ENCODE measurements at regions not wholly inside any gene's neighbourhood (a gene's known extent, or its start where the extent isn't known, plus 50 kb on each side); places are given as distances from the start of the nearest gene placed in this dataset.

- intact Hi-C loops (cut with DNase I): no loop called here
- H3K4me1 ChIP-seq (ENCODE audit: control insufficient read depth in 1 of 2, insufficient read depth in 2 of 2, low read length in 2 of 2): no peaks in the 10 kb centered on the region
- WGBS, 2 donors: 73 to 74% methylated on average over 5 of the region's 5 CpGs
Measured at GRCh38 chr16:52825892-52826291, 226.8 kb downstream of the CHD9NB start.

GRCh38 chr16:52819808-52820207 is 232.9 kb downstream of the CHD9NB start:
- Histone ChIP-seq H3K9me3 (ENCODE audit: control insufficient read depth, low read length) (peaks cover 2% of the 10 kb centered on the region), H3K4me3 (ENCODE audit: low read length in 2 of 2) (no peak overlapping the region), H3K27me3 (ENCODE audit: control insufficient read depth in 1 of 2, insufficient read depth in 2 of 2, low read length in 1 of 2) (no peaks in the 10 kb centered on the region), H3K36me3 (ENCODE audit: control insufficient read depth in 1 of 2, insufficient read depth in 2 of 2, low read length in 1 of 2) (no peaks in the 10 kb centered on the region), H3K4me1 (ENCODE audit: control insufficient read depth in 1 of 2, insufficient read depth in 2 of 2, low read length in 2 of 2) (no peaks in the 10 kb centered on the region), H3K27ac (ENCODE audit: low read depth in 1 of 2, low read length in 2 of 2) (no peak overlapping the region)
- 49 to 60% methylated on average over 3 of the region's 3 CpGs for WGBS, 2 donors
- intact Hi-C loops (cut with DNase I): no loop called here
- ATAC-seq (ENCODE audit: low FRiP score) (no peak), DNase-seq (no peak)

More at GRCh38 chr16:52825892-52826291, 226.8 kb downstream of the CHD9NB start:
- H3K9me3 ChIP-seq (ENCODE audit: control insufficient read depth, low read length): no peaks in the 10 kb centered on the region
- DNase-seq (no peak), ATAC-seq (ENCODE audit: low FRiP score) (no peak)
- H3K4me3 ChIP-seq (ENCODE audit: low read length in 2 of 2): no peak overlapping the region
- H3K27ac ChIP-seq (ENCODE audit: low read depth in 1 of 2, low read length in 2 of 2): no peak overlapping the region
- no peaks in the 10 kb centered on the region for H3K27me3 ChIP-seq (ENCODE audit: control insufficient read depth in 1 of 2, insufficient read depth in 2 of 2, low read length in 1 of 2)
- H3K36me3 ChIP-seq (ENCODE audit: control insufficient read depth in 1 of 2, insufficient read depth in 2 of 2, low read length in 1 of 2): no peaks in the 10 kb centered on the region

DNA sequence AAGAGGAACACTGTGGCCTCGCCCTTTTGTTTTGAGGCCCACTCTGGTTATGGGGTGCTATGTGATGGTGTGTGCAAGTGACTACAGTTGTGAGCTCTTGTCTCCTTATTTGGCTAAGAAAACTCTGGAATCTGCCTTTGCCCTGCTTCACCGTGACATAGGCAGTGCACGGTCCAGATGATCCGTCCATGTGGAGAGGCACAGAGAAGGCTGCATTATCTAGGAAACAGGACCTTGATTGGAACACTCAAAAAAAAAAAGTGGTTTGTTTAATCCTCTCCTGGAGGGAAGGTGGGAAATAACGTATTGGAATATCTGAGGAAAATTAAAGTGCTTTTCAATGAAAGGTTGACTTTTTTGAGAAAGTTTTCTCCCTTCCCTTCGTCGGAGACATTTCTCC is 233.3 kb downstream of the CHD9NB start:
- Histone ChIP-seq H3K9me3 (ENCODE audit: control insufficient read depth, low read length) (peaks cover 2% of the 10 kb centered on the region), H3K36me3 (ENCODE audit: control insufficient read depth in 1 of 2, insufficient read depth in 2 of 2, low read length in 1 of 2) (no peaks in the 10 kb centered on the region), H3K4me3 (ENCODE audit: low read length in 2 of 2) (no peak overlapping the region), H3K4me1 (ENCODE audit: control insufficient read depth in 1 of 2, insufficient read depth in 2 of 2, low read length in 2 of 2) (no peaks in the 10 kb centered on the region), H3K27me3 (ENCODE audit: control insufficient read depth in 1 of 2, insufficient read depth in 2 of 2, low read length in 1 of 2) (no peaks in the 10 kb centered on the region), H3K27ac (ENCODE audit: low read depth in 1 of 2, low read length in 2 of 2) (no peak overlapping the region)
- intact Hi-C loops (cut with DNase I): no loop called here
- DNase-seq (no peak), ATAC-seq (ENCODE audit: low FRiP score) (no peak)
- 67 to 73% methylated on average over 7 of the region's 7 CpGs for WGBS, 2 donors

DNA sequence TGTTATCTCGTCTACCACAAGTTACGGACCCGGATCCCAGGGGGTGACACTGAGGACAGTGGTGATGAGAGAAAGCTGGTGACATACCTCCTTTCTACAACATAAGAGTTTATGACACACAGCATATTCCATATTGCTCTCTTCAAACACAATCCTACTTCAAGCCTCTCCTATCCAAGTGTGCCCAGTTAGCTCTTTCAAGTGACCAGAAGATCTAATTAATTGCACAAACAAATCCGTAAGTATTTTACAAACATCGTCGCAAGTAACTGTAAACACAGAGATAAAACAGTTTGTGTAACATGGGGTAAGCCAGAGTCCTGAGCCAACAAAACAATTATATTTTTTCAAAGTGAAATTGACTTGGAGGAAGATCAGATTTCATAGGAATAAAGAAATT is 235.0 kb downstream of the CHD9NB start:
- no peaks in the 10 kb centered on the region for H3K36me3 ChIP-seq (ENCODE audit: control insufficient read depth in 1 of 2, insufficient read depth in 2 of 2, low read length in 1 of 2)
- no peak for DNase-seq
- 56 to 60% methylated on average over 6 of the region's 6 CpGs for WGBS, 2 donors
- no peak overlapping the region for H3K27ac ChIP-seq (ENCODE audit: low read depth in 1 of 2, low read length in 2 of 2)
- no peak overlapping the region for H3K4me3 ChIP-seq (ENCODE audit: low read length in 2 of 2)
- no peaks in the 10 kb centered on the region for H3K27me3 ChIP-seq (ENCODE audit: control insufficient read depth in 1 of 2, insufficient read depth in 2 of 2, low read length in 1 of 2)
- H3K4me1 ChIP-seq (ENCODE audit: control insufficient read depth in 1 of 2, insufficient read depth in 2 of 2, low read length in 2 of 2): no peaks in the 10 kb centered on the region
- H3K9me3 ChIP-seq (ENCODE audit: control insufficient read depth, low read length): peaks cover 2% of the 10 kb centered on the region
- intact Hi-C loops (cut with DNase I): no loop called here
- ATAC-seq (ENCODE audit: low FRiP score): no peak

- Histone ChIP-seq H3K27ac (ENCODE audit: low read depth in 1 of 2, low read length in 2 of 2) (no peak overlapping the region), H3K4me1 (ENCODE audit: control insufficient read depth in 1 of 2, insufficient read depth in 2 of 2, low read length in 2 of 2) (no peaks in the 10 kb centered on the region), H3K4me3 (ENCODE audit: low read length in 2 of 2) (no peak overlapping the region), H3K36me3 (ENCODE audit: control insufficient read depth in 1 of 2, insufficient read depth in 2 of 2, low read length in 1 of 2) (no peaks in the 10 kb centered on the region), H3K9me3 (ENCODE audit: control insufficient read depth, low read length) (peaks cover 2% of the 10 kb centered on the region), H3K27me3 (ENCODE audit: control insufficient read depth in 1 of 2, insufficient read depth in 2 of 2, low read length in 1 of 2) (no peaks in the 10 kb centered on the region)
- intact Hi-C loops (cut with DNase I): no loop called here
- ATAC-seq (ENCODE audit: low FRiP score): no peak
- DNase-seq: no peak
- 44 to 52% methylated on average over 6 of the region's 6 CpGs for WGBS, 2 donors
Measured at GRCh38 chr16:52816993-52817392, 235.7 kb downstream of the CHD9NB start.

- H3K4me3 ChIP-seq (ENCODE audit: low read length in 2 of 2): no peak overlapping the region
- peaks cover 2% of the 10 kb centered on the region for H3K9me3 ChIP-seq (ENCODE audit: control insufficient read depth, low read length)
- intact Hi-C loops (cut with DNase I): no loop called here
- no peaks in the 10 kb centered on the region for H3K4me1 ChIP-seq (ENCODE audit: control insufficient read depth in 1 of 2, insufficient read depth in 2 of 2, low read length in 2 of 2)
- DNase-seq: no peak
- ATAC-seq (ENCODE audit: low FRiP score): no peak
- no peak overlapping the region for H3K27ac ChIP-seq (ENCODE audit: low read depth in 1 of 2, low read length in 2 of 2)
- no peaks in the 10 kb centered on the region for H3K36me3 ChIP-seq (ENCODE audit: control insufficient read depth in 1 of 2, insufficient read depth in 2 of 2, low read length in 1 of 2)
- WGBS, 2 donors: 49 to 50% methylated on average over 5 of the region's 5 CpGs
- no peaks in the 10 kb centered on the region for H3K27me3 ChIP-seq (ENCODE audit: control insufficient read depth in 1 of 2, insufficient read depth in 2 of 2, low read length in 1 of 2)
Measured at GRCh38 chr16:52812678-52813556, 239.8 kb downstream of the CHD9NB start.

GRCh38 chr16:52805559-52806168 is 247.0 kb downstream of the CHD9NB start:
- no peaks in the 10 kb centered on the region for H3K4me1 ChIP-seq (ENCODE audit: control insufficient read depth in 1 of 2, insufficient read depth in 2 of 2, low read length in 2 of 2)
- H3K36me3 ChIP-seq (ENCODE audit: control insufficient read depth in 1 of 2, insufficient read depth in 2 of 2, low read length in 1 of 2): no peaks in the 10 kb centered on the region
- no peak for DNase-seq
- H3K4me3 ChIP-seq (ENCODE audit: low read length in 2 of 2): no peak overlapping the region
- intact Hi-C loops (cut with DNase I): no loop called here
- no peak for ATAC-seq (ENCODE audit: low FRiP score)
- H3K27me3 ChIP-seq (ENCODE audit: control insufficient read depth in 1 of 2, insufficient read depth in 2 of 2, low read length in 1 of 2): no peaks in the 10 kb centered on the region
- 83 to 87% methylated on average over 3 of the region's 3 CpGs for WGBS, 2 donors
- no peak overlapping the region for H3K27ac ChIP-seq (ENCODE audit: low read depth in 1 of 2, low read length in 2 of 2)
- no peaks in the 10 kb centered on the region for H3K9me3 ChIP-seq (ENCODE audit: control insufficient read depth, low read length)

- intact Hi-C loops (cut with DNase I): no loop called here
- no peak for ATAC-seq (ENCODE audit: low FRiP score)
- no peak for DNase-seq
- Histone ChIP-seq H3K4me3 (ENCODE audit: low read length in 2 of 2) (no peak overlapping the region), H3K27me3 (ENCODE audit: control insufficient read depth in 1 of 2, insufficient read depth in 2 of 2, low read length in 1 of 2) (no peaks in the 10 kb centered on the region), H3K27ac (ENCODE audit: low read depth in 1 of 2, low read length in 2 of 2) (no peak overlapping the region), H3K4me1 (ENCODE audit: control insufficient read depth in 1 of 2, insufficient read depth in 2 of 2, low read length in 2 of 2) (no peaks in the 10 kb centered on the region), H3K36me3 (ENCODE audit: control insufficient read depth in 1 of 2, insufficient read depth in 2 of 2, low read length in 1 of 2) (no peaks in the 10 kb centered on the region), H3K9me3 (ENCODE audit: control insufficient read depth, low read length) (no peaks in the 10 kb centered on the region)
- 63 to 64% methylated on average over 4 of the region's 4 CpGs for WGBS, 2 donors
Measured at GRCh38 chr16:52800432-52800831, 252.3 kb downstream of the CHD9NB start.

- no peak overlapping the region for H3K27ac ChIP-seq (ENCODE audit: low read depth in 1 of 2, low read length in 2 of 2)
- H3K27me3 ChIP-seq (ENCODE audit: control insufficient read depth in 1 of 2, insufficient read depth in 2 of 2, low read length in 1 of 2): no peaks in the 10 kb centered on the region
- DNase-seq: no peak
- WGBS, 2 donors: 88 to 89% methylated on average over 2 of the region's 2 CpGs
- H3K9me3 ChIP-seq (ENCODE audit: control insufficient read depth, low read length): no peaks in the 10 kb centered on the region
- intact Hi-C loops (cut with DNase I): no loop called here
- H3K36me3 ChIP-seq (ENCODE audit: control insufficient read depth in 1 of 2, insufficient read depth in 2 of 2, low read length in 1 of 2): no peaks in the 10 kb centered on the region
- no peak overlapping the region for H3K4me3 ChIP-seq (ENCODE audit: low read length in 2 of 2)
- ATAC-seq (ENCODE audit: low FRiP score): no peak
- H3K4me1 ChIP-seq (ENCODE audit: control insufficient read depth in 1 of 2, insufficient read depth in 2 of 2, low read length in 2 of 2): no peaks in the 10 kb centered on the region
Measured at GRCh38 chr16:52799149-52799548, 252.2 kb upstream of the TOX3 start.

Measured in aorta (tissue), 5 donors.